NCI-H2107 treated with DMSO at 0.1 percent for 48 hours (cell line): ENCODE measurements at regions not wholly inside any gene's neighbourhood (a gene's known extent, or its start where the extent isn't known, plus 50 kb on each side); places are given as distances from the start of the nearest gene placed in this dataset.
A peak's percentile ranks its signal among the peaks of the same experiment; 100 is the strongest.

Experiments used
- DNase-seq: peaks from one replicate; lab custom pipeline; 2025; ENCODE audit not compliant: unreplicated experiment; lab: John Stamatoyannopoulos, UW

DNA sequence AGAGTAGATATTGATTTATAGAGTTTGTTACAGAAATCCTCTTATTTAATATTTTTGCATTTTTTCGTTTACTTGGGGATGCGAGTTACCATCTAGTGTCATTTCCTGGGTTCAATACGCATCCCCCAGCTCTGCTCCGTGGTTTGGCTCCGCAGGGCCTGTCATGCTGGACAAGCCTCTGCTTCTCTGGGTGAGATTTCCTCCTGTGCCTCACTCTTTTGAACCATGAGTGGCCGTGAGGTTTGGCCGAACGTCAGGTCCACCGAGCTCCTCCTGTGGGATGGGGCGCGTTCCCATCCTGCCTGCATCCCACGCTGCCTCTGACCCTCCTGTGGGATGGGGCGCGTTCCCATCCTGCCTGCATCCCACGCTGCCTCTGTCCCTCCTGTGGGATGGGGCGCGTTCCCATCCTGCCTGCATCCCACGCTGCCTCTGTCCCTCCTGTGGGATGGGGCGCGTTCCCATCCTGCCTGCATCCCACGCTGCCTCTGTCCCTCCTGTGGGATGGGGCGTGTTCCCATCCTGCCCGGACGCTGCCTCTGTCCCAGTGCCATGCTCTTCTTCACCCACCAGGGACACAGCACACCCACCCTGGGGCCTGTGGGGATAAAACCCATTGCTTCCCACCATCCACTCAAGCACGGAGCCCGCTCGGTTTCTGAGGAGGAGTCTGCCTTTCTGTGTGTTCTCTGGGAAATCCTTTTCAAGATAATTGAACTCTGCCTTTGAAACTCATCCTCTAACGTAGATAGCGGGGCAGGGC is 506.8 kb downstream of the BRD1 start:
- no peak for DNase-seq

DNA sequence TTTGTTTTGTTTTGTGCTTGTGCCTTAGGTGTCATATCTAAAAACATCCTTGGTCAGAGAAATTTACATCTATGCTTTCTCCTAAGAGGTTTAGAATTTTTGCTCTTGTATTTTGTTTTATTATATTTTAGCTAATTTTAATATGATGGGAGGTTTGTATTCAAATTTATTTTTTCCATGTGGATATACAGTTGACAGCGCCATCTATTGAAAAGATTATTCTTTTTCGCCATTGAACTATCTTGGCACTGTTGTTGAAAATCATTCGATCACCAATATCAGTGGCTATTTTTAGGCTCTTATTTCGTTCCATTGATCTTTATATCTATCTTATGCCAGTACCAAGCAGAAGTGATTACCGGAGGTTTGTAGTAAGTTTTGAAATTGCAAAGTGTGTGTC is 510.3 kb downstream of the BRD1 start:
- DNase-seq, result no peak

DNA sequence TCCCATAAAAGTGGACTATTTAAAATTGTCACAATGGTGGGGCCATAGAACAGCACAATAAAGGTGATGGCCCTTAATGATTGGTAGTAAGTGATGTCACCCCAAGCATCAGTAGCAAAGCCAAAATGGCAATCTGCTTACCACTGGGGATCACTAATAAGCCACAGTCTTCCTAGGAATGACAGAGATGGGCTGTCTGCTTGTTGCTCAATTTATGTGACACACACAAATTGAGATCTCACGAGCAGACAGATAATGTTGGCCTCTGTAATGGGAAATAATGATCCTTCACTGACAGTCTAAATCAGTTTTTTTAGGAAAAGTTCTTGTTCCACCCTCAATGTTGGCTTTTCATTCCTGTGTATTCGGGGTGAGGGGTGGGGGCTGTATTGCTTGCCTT is 515.1 kb downstream of the BRD1 start:
- DNase-seq, result no peak

DNA sequence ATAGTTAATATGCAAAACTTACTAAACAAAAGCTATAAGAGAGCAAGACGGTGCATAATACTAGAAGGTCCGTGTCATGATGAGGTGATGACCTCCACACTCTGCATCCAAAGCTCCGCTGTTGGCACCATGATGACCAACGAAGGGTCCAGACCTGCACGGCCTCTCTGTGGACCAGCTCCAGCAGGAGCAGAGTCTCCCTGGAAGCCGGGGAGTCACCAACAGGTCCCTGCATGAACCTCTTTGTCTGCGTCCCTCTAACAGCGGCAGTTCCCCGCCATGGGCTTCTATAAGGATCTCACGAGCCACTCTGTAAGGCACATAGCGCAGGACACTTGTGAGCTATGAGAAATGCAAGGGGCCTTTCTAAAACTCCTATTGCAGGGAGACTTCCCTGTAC is 517.3 kb downstream of the BRD1 start:
- DNase-seq, result no peak

DNA sequence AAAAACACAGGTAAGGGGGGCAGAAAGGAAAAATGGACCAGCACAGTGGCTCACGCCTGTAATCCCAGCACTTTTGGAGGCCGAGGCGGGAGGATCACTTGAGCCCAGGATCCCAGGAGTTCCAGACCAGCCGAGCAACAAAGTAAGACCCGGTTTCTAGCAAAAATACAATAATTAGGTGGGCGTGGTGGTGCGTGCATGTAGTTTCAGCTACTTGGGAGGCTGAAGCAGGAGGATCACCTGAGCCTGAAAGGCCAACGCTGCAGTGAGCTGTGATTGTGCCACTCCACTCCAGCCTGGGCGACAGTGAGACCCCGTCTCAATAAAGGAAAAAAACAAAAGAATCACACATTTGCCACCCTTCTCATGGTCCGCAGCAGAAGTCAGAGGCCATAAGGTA is 519.4 kb downstream of the BRD1 start:
- DNase-seq, result no peak

DNA sequence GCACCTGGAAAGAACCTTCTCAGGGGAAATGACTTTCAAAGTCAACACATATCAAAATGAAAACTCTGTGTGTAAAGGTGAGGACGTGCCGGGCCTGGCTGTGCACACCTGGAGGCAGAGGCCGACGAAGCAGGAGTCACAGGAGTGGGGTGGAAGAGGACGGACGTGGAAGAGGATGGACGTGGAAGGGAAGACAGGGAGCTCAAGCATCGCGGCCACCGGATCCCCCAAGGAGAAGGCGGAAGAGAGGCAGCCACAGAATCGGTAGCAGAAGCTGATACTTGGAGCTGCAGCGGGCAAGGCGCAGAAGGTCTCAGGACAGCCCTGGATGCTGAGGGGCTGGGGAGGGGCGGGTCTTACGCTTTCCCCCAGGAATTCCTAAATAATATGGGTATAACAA is 519.8 kb downstream of the BRD1 start:
- no peak for DNase-seq

DNA sequence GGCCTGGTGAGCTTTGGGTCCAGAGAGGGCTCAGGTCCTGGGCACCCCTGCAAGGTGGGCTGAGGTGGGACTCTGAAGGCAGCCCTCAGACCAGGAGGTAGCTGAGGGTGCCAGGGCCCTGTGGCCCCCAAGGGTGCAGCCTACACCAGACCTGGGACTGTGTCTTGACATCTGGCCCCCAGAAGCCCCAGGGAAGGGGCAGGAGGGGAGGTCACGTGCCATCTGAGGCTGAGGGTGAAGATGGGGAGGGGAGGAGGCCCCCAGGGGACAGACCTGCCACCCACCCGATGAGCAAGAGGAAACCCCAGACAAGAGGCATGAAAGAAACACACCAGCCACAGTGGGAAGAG is 520.2 kb downstream of the BRD1 start:
- no peak for DNase-seq

DNA sequence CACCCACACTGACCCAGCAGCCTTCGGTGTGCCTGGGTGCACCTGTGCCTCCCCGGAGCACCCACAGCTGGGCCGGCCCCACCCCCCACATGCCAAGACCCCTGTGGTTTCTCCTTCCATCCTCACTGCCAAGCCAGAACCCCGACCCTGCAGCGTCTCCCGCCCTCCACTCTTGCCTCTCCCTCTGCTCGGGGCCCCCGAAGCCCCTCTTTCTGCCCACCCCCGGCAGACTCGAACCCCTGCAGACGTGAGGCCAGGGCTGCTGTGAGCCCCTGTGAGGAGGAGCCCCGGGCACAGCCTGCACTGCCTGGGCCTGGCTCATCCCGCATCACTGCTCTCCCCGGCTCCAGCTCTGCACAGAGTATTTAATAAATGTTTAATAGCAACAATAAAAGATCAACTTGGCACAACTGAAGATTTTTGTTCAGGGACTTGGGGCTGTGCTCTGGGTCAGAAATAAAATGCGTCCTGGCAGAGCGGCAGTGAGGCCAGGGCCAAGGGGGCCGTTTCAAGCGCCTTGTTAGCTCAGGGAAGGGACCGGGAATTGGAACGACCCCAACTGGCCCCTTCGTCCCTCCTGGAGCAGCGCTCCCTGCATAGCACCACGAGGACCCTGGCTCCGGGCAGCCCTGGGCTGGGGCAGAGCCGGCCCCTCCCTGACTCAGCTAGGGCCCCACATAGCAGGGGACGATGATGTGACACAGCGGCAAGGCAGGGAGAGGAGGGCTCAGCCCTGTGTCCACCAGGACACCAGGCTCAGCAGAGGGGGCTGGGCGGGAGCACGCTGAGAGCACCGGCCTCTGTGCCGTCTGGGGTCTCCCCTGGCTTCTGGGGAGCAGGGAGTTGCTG is 520.8 kb downstream of the BRD1 start:
- DNase-seq, result no peak

DNA sequence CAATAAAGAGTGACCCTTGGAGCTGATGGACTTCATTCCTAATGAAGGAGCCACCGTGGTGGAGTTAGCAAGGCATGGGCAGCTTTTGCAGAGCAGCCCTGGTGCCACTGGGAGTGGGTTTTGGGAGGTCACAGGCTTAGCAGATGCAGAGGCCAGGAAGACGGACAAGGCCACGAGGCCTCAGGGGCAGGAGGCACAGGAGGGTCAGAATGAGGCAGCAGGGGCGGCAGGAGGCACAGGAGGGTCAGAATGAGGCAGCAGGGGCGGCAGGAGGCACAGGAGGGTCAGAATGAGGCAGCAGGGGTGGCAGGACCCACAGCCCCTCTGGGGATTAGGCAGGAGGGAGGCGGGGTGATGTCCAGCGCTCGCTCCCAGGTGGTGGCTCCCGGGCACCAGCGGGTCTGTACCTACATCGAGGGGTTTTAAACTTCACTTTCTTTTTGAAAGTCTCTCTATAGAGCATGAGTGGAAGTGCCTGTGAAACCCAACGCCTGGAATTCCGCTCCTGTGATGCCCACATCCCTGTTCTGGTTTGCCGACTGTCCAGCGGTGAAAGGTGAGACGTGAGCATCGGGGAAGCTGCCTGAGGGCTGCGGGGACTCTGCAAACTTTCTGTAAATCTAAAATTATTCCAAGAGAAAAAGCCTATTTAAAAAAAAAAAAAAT is 521.6 kb downstream of the BRD1 start:
- no peak for DNase-seq

DNA sequence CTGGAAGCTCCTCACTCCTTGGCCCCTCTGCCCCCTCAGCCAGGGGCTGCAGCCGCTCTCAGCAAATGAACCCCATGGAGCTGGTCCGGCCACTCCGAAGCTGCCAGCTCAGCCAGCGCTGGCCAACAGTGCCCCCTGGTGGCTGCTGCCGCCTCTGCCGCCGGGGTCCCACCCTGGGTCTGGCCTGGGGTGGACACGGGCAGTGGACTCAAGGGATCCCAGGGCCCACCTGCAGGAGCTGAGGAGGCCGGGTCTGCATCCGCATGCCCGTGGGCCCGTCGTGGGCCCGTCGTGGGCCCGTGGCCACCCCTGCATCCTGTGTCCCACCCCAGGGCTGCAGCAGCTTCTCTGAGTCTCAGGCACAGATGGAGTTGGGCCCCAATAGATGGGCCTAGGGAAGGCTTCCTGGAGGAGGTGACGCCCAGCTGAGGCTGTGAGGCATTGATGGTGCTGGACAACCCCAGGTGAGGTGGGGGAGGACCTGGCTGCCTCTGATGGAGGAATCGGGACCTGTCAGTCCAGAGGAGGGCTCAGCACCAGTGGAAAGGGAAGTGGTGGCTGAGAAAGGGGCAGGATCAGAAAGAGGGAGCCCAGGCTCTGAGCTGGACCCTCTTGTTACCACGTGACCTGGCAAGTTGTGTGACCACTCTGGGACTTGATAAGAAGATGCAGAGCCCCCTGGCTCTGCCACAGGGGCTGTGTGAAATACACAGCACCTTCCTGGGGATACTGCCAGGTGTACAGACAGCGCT is 522.3 kb downstream of the BRD1 start:
- peak; percentile 21 for DNase-seq

DNA sequence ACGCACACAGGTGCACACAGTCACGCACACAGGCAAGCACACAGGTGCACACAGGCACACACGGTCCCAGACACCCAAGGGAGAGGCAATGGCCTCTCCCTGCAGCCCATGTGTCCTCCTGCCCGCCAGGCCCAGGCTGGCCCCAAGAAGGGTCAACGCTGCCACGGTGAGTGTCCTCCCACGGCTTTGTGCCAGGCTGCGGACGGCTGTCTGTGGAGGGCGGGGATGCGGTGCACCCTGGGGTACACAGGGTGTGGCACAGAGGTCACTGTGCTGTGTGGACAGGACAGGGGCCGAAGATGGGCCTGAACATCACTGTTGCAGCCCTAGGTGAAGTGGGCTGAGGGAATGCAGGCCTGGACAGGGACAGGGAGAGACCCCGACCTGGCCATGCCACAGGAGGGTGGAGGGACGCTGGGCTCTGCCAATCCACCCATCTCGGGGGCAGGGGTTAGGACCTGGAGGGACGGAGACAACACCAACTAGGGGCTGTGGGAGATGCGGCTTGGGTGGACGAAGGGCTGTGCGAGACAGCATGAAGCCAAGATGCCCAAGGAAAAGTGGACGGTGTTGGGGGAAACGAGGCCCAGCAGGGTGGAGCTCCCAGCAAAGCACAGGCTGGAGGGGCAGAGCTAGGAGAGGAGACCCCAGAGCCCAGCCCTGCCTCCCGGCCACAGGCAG is 523.8 kb downstream of the BRD1 start:
- DNase-seq, result no peak

DNA sequence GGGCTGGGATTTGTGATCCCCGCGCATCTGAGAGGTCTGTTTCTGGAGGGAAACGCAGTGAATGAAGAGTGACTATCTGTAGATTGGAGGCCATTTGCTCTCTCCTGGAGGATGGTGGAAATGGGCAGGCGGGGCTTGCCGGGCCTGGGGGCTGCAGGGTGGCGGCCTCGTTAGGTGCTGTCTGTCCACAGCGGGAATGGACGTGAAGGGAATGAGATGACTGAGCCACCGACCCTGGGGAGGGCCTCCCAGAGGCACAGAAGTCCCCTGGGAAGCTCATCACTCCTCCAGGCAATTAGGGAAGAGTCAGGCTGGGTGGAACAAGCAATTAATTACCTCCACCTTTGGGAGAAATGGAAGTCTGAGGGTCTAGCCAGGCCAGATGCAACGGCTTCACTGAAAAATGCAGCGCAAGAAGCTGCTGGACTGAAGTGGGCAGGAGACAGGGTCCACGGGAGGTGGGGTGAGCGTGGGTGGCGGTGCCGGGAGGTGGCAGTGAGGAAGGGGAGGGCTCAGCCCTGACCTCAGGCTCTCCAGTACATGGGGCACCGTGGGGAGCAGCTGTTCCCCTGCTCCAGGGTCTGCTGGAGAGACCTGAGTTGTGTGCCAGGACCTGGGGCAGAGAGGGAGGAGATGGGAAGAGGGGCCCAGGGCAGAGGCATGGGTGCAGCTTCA is 524.5 kb downstream of the BRD1 start:
- DNase-seq, result no peak

DNA sequence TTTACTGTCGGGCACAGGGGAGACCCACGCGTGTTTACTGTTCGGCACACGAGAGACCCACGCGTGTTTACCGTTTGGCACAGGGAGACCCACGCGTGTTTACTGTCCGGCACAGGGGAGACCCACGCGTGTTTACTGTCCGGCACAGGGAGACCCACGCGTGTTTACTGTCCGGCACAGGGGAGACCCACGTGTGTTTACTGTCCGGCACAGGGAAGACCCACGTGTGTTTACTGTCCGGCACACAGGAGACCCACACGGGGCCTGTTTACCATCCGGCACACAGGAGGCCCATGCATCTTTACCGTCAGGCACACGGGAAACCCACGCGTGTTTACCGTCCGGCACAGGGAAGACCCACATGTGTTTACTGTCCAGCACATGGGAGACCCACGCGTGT is 525.1 kb downstream of the BRD1 start:
- no peak for DNase-seq

DNA sequence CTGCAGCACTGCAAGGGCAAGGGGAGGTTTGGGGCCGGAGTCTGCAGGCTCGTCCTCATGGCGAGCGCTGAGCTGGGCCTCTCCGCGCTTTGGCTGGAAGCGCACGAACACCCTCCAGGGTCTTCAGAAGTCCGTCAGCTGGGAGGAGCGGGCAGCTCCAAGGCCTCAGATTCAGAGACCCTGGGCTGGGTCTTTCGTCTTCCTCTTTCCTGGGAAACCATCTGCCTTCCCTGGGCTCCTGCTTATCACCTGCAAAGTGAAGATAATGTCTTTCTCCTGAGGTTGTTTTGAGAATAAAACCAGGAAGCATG is 525.6 kb downstream of the BRD1 start:
- DNase-seq, result no peak

DNA sequence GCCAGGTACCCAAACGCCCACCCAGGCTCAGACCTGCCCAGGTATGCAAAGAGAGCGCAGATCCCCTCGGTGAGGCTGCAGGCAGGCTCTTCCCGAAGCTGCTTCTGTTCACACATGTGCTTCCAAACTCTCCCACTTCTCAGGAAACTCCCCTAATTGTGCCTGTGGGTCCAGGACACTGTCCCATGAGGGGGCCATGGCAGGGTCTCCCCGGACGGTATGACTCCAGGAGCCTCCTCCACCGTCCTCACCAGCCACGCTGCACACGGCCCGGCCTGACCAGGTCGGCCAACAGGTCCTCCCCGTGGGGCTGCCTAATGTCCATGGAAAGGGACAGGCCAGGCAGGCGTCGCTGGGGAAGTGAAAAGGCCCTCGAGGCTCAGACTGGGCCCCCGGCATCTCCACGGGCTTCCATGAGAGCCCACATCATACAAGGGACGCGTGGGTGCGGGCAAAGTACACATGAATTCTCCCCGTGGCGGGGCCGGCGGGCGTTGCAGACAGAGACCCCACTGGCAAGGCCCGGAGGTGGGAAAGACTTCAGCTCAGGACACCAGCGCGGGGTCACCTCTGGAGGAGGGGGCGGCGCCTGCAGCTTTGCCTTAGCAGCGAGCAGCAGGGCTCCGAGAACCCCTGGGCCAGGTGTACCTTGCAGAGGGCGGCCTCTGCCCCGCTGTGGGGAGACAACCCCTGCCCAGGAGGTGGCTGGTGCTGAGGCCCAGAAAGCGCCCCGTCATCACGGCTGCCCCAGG is 526.1 kb downstream of the BRD1 start:
- no peak for DNase-seq

DNA sequence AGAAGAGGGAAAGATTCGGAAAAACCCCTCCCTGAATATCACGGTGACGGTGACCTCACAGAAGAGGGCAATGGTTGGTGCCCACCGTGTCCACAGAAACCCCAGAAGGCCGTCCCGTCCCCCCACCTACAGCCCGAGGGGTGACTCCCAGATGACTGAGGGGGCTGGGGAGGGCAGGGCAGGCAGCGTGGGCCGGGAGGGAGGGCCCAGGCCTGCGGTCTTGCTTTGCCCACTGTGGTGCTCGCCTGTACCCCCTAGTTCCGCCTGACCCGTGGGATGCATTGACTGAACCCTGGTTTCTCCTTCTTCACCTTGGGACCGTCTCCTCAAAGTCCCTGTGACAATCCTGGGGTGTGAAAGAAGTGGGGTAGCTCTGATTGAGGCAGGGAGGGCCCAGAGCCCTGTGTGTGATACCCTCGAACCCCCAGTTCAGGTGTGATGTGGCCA is 526.7 kb downstream of the BRD1 start:
- DNase-seq, result no peak

DNA sequence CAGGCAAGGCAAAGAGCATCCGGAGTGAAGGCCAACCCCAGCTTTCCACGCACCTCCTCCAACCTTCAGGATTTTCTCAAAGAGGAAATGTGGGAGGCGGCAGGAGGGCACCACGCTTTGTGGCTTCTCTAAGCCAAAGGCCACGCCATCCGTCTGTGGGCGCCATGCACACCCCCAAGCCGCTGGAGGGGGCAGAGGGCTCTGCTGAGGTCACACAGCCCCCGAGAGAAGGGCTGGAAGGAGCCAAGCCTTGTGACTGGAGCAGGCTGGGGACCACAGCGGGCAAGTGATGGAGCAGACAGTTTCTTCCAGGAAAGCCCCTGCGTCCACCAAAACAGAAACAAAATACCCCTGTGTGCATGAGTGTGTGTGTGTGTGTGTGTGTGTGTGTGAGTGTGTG is 527.4 kb downstream of the BRD1 start:
- no peak for DNase-seq

DNA sequence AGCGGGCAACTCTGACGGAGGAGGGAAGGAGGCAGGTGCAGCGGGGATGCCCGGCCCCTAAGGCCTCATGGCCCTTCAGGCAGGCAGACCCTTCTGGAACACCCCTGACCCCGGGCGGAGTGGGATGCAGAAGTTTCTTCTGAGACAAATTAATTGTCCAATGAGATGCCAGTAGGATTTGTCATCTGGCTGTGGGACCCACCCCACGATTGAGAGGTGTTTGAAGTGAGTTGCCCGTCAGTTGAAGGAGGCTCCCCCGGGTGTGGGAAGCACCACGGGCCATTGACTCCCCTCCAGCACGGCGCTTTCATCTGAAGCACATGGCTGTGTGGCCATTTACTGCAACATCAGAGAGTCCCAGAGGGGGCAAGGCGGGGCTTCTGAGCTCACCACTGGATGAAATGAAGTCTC is 527.8 kb downstream of the BRD1 start:
- no peak for DNase-seq

DNA sequence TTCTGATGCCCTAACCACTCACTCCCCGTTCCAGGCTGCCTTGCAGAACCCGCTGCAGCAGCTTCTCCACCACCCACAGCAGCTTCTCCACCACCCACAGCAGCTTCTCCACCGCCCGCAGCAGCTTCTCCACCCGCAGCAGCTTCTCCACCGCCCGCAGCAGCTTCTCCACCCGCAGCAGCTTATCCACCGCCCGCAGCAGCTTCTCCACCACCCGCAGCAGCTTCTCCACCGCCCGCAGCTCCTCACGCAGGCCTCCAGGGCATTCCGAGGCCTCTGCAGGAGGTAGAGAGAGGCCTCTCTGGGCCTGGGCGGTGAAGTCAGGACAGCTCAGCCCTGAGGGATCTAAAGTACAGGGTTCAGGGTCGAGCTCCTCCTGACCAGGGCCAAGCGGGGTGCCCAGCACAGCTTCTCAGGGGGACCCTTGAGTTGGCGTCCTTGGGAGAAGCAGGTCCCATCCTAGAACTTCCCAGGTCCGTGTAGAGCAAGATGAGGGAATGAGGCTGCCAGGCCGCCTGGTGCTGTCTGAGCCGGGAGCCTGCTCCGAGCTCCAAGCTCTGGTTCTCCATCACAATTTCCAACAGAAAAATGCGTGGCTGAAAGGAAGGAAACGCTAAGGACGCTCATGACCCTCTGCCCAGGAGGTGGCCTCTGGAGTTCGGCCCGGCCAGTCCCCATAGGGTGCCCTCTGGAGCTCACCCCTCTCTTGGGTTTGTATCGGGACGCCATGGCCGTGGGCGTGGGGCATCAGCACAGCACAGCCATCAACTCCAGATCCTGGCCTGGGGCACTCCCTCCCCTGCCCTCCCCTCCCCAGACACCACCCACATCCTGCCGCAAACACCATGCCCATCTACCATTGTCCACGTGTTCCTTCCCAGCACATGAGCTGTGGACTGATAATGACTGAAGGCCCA is 528.6 kb downstream of the BRD1 start:
- no peak for DNase-seq
